H7 (cell line): ENCODE measurements at regions not wholly inside any gene's neighbourhood (a gene's known extent, or its start where the extent isn't known, plus 50 kb on each side); places are given as distances from the start of the nearest gene placed in this dataset.
A peak's percentile ranks its signal among the peaks of the same experiment; 100 is the strongest.
"Not testable (repeated sequence)": the region's sequence is repeated elsewhere in the genome, so short reads cannot be mapped to it uniquely, and the experiment has no call there.

Experiments used
- DNase-seq: peaks from one replicate; pipeline ENCODE4 v3.0.0; 2012
- H3K27me3 ChIP-seq: 2 replicates; pipeline ENCODE4 v1.6.0; 2011; ENCODE audit warnings: mild to moderate bottlenecking, low read length; ENCODE audit not compliant: control insufficient read depth, insufficient read depth
- H3K36me3 ChIP-seq: replicated peaks from 2 replicates; pipeline ENCODE4 v1.5.1; 2011; ENCODE audit warnings: low read length; ENCODE audit not compliant: control insufficient read depth, insufficient read depth
- H3K4me3 ChIP-seq: 2 replicates; pipeline ENCODE4 v1.5.1; 2011; ENCODE audit warnings: low read depth, mild to moderate bottlenecking, control low read depth, low read length, moderate library complexity; ENCODE audit not compliant: insufficient read depth

DNA sequence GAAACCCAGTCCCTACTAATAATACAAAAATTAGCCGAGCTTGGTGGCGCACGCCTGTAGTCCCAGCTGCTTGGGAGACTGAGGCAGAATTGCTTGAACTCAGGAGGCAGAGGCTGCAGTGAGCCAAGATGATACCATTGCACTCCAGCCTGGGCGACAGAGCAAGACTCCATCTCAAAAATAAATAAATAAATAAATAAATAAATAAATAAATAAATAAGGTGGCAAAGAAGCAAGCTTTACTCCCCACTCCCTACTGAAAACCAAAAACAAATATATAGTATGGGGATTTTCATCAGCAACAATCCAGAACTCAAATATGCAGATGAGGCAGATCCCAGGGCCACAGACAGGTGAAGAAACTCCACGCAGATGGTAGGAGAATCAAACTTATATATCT, 492.2 kb upstream of the NAALADL2 start:
- H3K4me3 ChIP-seq, DNase-seq: not testable (repeated sequence)

DNA sequence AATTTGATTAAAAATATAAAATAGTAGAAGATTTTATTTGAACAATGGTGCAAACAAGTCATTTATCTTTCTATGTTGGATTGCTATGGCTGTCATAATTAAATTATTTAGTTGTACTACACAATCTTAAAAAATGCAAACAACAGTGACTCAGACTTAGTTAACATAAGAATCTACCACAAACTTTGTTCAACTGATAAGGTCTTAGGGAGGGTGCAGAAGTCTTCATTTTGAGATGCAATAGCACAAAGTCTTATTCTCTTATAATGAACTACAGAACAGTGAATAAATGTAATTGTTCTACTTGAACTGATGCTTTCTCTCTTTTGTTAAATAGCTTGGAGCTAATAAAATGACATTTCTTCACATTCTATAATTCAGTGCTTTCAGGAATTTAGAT, 482.8 kb upstream of the NAALADL2 start:
- no peaks in the 10 kb centered on the region for H3K27me3 ChIP-seq
- no peak for DNase-seq
- no peaks in the 10 kb centered on the region for H3K36me3 ChIP-seq
- H3K4me3 ChIP-seq = no peak overlapping the region

More for the DNA sequence above, 492.2 kb upstream of the NAALADL2 start:
- H3K36me3 ChIP-seq, H3K27me3 ChIP-seq: not testable (repeated sequence)

DNA sequence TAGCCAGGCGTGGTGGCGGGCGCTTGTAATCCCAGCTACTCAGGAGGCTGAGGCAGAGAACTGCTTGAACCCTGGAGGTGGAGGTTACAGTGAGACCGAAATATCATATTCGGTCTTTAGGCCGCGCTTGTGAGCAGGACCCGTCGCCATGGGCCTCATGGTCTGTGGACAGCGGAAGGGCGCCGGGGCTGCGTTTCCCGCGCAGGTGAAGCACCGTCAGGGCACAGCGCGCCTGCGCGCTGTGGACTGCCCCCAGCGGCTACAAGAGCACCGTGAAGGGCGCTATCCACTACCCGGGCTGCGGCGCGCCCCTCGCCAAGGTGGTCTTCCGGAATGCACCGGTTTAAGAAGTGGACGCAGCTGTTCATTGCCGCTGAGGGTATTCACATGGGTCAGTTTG, 482.0 kb upstream of the NAALADL2 start:
- Histone ChIP-seq H3K36me3 (no peaks in the 10 kb centered on the region), H3K4me3 (no peak overlapping the region), H3K27me3 (no peaks in the 10 kb centered on the region)
- DNase-seq = no peak

DNA sequence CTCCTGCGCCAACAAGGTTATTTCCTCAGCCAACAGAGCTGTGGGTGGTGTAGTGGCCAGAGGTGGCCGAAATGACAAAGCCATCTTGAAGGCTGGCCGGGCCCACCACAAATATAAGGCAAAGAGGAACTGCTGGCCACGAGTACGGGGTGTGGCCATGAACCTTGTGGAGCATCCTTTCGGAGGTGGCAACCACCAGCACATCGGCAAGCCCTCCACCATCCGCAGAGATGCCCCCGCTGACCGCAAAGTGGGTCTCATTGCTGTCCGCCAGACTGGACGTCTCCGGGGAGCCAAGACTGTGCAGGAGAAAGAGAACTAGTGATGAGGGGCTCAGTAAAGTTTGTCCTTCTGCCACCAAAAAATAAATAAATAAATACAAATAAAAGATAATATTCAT, 481.4 kb upstream of the NAALADL2 start:
- no peaks in the 10 kb centered on the region for H3K36me3 ChIP-seq
- no peak overlapping the region for H3K4me3 ChIP-seq
- DNase-seq = no peak
- no peaks in the 10 kb centered on the region for H3K27me3 ChIP-seq

DNA sequence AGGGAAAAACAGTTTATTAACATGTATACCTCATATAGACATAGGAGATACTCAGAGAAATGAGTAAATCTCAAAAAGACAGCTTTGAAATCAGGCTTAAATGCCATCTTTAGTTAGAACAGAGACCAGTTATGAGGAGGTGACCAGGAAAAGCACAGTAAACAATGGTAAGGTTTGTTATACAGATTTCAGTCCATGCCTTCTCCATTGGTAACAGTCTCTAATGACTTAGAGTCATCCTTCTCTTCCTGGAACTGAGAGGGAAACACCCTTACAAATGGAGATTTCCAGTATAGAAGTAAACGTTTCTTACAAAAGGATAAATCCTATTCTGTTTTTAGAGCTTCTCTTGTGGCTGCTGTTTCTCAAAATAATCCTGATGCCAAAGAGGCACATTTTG, 476.3 kb upstream of the NAALADL2 start:
- no peak for DNase-seq
- no peaks in the 10 kb centered on the region for H3K27me3 ChIP-seq
- no peak overlapping the region for H3K4me3 ChIP-seq
- H3K36me3 ChIP-seq = no peaks in the 10 kb centered on the region

DNA sequence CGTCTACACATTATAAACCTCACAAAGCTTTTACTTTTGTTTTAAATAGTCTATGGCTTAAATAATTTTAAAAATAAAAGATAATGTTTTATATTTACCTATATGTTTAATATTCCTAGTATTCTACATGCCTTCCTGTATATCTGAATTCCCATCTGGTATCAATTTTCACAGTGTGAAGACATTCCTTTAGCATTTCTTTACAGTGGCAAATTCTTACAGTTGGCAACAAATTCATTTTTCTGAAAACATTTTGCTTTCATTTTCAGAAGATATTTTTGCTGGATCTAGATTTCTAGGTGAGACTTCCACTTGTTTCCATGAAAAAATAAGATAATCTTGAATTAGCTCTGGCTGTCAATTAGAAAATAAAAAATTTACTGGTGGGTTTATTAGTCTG, 471.4 kb upstream of the NAALADL2 start:
- no peaks in the 10 kb centered on the region for H3K27me3 ChIP-seq
- no peaks in the 10 kb centered on the region for H3K36me3 ChIP-seq
- H3K4me3 ChIP-seq = no peak overlapping the region
- DNase-seq = no peak

DNA sequence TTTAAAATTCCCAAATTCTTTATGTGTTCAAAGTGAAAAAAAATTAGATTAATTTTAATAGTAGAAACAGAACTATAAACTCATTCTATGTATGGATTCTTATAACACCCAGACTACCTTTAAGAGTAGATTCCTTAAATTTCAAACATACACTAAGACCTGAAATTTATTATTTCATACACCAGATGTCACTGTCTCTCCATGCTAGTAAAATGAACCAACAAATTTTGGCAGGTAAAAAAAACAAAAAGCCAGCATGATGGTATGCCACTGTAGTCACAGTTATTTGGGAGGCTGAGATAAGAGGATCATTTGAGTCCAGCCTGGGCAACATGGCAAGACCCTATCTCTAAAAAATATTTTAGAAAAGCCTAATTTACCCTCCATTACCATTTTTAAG, 461.3 kb upstream of the NAALADL2 start:
- no peak for DNase-seq
- no peaks in the 10 kb centered on the region for H3K27me3 ChIP-seq
- H3K36me3 ChIP-seq = no peaks in the 10 kb centered on the region
- H3K4me3 ChIP-seq = no peak overlapping the region

DNA sequence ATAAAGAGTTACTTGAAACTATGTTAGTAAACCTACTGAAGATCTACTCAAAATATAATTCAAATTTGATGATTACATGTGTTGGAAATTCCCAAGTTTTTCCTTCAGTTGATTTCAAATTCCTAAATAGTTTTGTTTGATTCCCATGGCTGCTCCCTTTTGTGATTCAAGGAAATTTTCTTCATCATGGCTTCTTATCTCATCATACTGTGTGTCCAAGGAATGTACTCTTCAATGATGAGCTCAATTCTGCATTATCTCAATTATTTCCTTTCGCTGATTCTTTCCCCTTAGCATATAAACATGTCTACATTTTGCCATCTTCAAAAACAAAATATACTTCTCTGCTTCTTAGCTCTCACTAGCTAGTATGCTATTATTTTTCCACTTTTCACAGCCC, 460.4 kb upstream of the NAALADL2 start:
- Histone ChIP-seq H3K36me3 (no peaks in the 10 kb centered on the region), H3K27me3 (no peaks in the 10 kb centered on the region), H3K4me3 (no peak overlapping the region)
- DNase-seq = no peak

DNA sequence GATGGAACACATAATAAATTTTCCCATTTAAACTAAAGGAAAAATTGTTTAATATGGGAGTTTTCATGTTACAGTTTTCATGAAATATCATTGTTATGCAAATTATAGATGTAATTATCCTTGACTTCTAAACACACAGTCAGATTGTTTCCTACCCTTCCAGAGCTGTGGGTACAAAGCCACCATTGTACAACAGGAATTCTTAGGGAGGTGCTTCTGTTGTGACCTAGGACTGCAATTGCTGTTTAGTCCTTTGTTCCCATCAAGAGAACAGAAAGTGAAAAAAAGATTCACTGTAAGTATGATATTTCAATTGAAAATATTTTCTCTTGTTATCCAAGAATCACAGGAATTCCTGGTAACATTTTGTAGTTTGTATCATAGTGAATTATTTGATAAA, 455.3 kb upstream of the NAALADL2 start:
- H3K4me3 ChIP-seq = no peak overlapping the region

DNA sequence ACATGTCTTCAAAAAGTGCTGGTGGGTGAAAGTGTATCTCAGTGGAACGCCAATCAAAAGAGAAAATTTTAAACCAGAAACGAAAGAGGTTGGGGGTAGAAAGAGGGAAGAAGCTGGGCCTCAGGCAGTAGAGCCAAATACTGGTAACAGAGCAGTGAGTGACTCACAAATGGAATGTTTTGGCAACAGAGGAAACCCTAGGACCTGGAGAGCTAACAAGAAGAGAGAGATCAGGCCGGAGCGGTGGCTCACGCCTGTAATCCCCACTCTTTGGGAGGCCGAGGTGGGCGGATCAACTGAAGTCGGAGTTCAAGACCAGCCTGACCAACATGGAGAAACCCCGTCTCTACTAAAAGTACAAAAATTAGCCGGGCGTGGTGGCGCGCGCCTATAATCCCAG, 450.8 kb upstream of the NAALADL2 start:
- H3K4me3 ChIP-seq = no peak overlapping the region
- DNase-seq = no peak
- no peaks in the 10 kb centered on the region for H3K36me3 ChIP-seq
- no peaks in the 10 kb centered on the region for H3K27me3 ChIP-seq

More for the DNA sequence above, 455.3 kb upstream of the NAALADL2 start:
- Histone ChIP-seq H3K27me3 (no peaks in the 10 kb centered on the region), H3K36me3 (no peaks in the 10 kb centered on the region)
- no peak for DNase-seq

DNA sequence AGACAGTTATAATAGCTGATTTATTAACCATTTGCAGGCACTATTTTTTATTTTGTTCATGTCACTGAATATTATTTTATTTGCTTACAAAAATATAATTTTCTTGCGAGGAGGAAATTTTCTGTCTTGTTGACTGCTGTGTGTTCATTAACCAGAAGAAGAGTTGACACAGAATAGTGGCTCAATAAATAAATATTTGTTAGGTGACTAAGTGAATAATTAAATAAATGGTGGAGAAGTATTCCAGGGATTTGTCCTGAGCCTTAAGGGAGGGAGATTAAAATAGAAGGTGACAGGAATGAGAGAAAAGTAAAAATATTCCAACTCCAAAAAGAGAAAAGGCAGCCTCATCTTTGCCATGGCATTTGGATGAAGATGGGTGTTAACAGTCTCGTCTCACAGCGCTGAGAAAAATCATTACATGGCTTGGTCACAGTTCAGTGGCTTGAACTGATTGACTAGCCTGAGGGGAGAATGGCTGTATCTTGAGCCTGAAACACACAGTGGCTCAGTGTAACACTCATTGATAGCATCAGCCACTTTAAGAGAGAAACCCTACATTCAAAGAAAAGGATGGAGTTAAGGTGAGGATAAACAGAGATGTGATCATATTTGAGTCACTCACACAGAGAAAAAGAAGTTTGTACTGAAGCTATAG, 449.9 kb upstream of the NAALADL2 start:
- H3K4me3 ChIP-seq = no peak overlapping the region
- no peak for DNase-seq
- no peaks in the 10 kb centered on the region for H3K36me3 ChIP-seq
- no peaks in the 10 kb centered on the region for H3K27me3 ChIP-seq

DNA sequence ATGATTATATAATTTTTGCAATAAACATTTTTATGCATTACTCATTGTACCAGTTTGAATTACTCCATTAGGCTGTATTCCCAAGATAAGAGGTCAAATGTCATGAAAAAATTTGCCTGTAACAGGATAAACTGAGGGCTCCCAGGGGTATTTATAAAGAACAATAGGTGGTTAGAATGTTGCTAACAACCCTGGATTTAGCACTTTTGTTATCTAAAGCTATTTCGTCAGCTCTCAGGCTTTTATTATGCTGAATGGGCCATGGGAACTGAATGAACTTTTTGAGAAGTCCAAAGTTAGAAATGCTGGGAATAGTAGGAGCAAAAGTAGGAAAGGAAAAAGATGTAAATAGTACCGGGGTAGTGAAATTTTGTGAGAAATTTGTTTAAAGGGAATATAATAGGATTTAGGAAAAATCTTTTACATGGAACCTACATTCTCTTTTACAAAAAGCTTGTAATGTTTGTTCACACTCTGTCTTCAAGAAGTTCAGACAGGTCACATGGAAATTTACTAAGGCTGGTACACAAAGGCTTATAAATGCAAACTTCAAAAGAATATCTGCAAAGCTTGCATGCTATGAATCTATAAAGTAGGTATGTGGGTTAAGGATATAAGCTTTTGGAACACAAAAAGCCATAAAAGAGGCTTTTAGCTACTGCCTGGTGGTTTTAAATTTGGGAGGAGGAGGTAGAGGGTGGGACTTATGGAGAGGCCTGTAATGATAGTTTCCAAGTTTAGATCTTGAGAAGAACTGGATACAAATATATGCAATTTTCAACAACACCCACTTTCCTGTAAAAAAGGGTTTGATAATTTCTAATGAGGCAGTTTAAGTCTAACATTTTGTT, 445.8 kb upstream of the NAALADL2 start:
- peak; percentile 17 for DNase-seq

DNA sequence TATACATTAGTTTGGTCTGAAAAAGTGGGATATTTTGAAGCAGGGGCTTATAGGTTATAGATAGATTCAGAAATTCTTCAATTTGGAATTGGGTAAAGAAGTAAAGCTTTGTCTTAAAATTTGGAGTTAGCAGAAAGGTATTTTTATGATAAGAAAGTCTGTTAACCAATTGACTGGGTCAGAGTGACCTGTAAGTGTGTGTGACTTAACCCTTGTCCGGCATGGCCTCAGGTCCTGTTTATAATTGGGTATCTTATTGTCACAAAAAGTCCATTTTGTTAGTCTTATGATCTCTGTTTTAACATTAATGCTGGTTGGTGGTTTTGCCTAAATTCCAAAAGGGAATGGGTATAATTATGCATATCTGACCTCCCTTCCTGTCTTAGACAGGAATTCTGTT, 444.2 kb upstream of the NAALADL2 start:
- H3K36me3 ChIP-seq = no peaks in the 10 kb centered on the region
- DNase-seq = no peak
- no peak overlapping the region for H3K4me3 ChIP-seq
- H3K27me3 ChIP-seq = no peaks in the 10 kb centered on the region

More for the DNA sequence above, 445.8 kb upstream of the NAALADL2 start:
- Histone ChIP-seq H3K27me3 (no peaks in the 10 kb centered on the region), H3K4me3 (no peak overlapping the region), H3K36me3 (no peaks in the 10 kb centered on the region)

DNA sequence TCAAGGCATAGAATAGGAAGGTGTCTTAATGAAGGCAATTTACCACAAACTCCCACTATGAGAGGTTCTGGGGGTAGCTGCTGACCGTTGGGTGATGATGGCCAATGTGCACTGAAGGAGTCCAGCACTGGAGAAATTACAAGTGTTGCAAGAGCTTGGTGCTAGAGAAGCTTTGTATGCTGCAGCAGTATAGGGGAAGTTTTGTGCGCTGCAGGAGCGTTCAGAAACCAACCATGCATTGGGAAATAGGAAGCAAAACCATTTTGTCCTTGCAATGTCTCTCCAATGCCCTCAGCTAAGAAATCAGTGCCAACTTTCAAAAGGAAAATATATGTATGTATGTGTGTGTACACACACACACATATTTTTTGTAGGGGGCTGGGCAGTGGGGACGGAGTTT, 441.6 kb upstream of the NAALADL2 start:
- Histone ChIP-seq H3K4me3 (no peak overlapping the region), H3K27me3 (no peaks in the 10 kb centered on the region), H3K36me3 (no peaks in the 10 kb centered on the region)
- no peak for DNase-seq

DNA sequence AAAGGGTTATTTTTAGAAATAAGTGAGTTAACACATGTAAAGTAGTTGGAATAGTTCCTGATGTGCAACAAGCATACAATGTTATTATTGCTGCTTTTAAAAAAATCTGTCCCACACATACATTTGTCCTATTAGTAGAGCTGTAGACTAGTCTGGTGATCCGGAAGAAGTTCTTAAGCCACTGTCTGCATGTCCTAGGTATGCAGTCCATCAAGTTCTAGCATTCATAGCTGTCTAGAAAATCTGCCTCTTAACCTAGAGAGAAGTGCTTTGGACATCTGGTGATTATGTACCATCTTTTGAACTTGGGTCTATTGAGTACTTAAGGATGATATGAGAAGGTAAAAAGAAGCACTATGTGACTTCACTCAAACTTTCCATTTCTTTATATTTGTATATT, 439.9 kb upstream of the NAALADL2 start:
- no peak for DNase-seq
- H3K27me3 ChIP-seq = no peaks in the 10 kb centered on the region
- H3K36me3 ChIP-seq = no peaks in the 10 kb centered on the region
- H3K4me3 ChIP-seq = no peak overlapping the region
